ENCODE measurements at regions not wholly inside any gene's neighbourhood (a gene's known extent, or its start where the extent isn't known, plus 50 kb on each side); places are given as distances from the start of the nearest gene placed in this dataset.

- TF ChIP-seq HINFP (CRISPR knock-in tag; IDR thresholded peaks at IDR 0.05; ENCODE audit: low read depth), result no peak
These were observed 217.3 kb downstream of the BCAT1 start (continued) for GRCh38 chr12:24731596-24731995.

GRCh38 chr12:24730489-24730896, 218.4 kb downstream of the BCAT1 start:
- BruUV-seq (replicated peaks), result no TSS peak
- no peaks in the 10 kb centered on the region for H3K4me1 ChIP-seq (ENCODE audit: insufficient read depth, low read length)
- H3K4me3 ChIP-seq (replicated peaks in 1 of 3; ENCODE audit: insufficient read depth in 1 of 3, low read depth in 2 of 3, low read length in 3 of 3), result no peak overlapping the region
- no peak for FAIRE-seq
- TF ChIP-seq MTA3 (CRISPR knock-in tag; IDR thresholded peaks at IDR 0.05) (no peak), FUBP1 (CRISPR knock-in tag; IDR thresholded peaks at IDR 0.05; ENCODE audit: borderline replicate concordance) (no peak), ZNF431 (CRISPR knock-in tag; IDR thresholded peaks at IDR 0.05; ENCODE audit: borderline replicate concordance, low read depth) (no peak), PLSCR1 (CRISPR knock-in tag; IDR thresholded peaks at IDR 0.05; ENCODE audit: borderline replicate concordance) (no peak), RBM22 (optimal IDR thresholded peaks at IDR 0.05; ENCODE audit: low read length) (no peak), ZNF691 (CRISPR knock-in tag; IDR thresholded peaks at IDR 0.05; ENCODE audit: borderline replicate concordance, low read depth) (no peak), RAD21 (CRISPR knock-in tag; IDR thresholded peaks at IDR 0.05) (no peak), FOXO4 (CRISPR knock-in tag; conservative IDR thresholded peaks at IDR 0.05) (no peak), POLR2A (IDR thresholded peaks at IDR 0.05; ENCODE audit: insufficient read depth in 1 of 2, low read depth in 2 of 2, low read length in 2 of 2) (no peak), FOXC1 (CRISPR knock-in tag; IDR thresholded peaks at IDR 0.05; ENCODE audit: borderline replicate concordance) (no peak), MXI1 (IDR thresholded peaks at IDR 0.05; ENCODE audit: borderline replicate concordance, low read depth, low read length) (no peak)
- no peaks in the 10 kb centered on the region for H3K9me3 ChIP-seq (ENCODE audit: low read length)
- no peak overlapping the region for H2AFZ ChIP-seq (ENCODE audit: low read length)
- intact Hi-C loops (cut with micrococcal nuclease; ENCODE audit: unreplicated experiment) (loop anchor here (10.0 kb wide), 1 partner anchor 644 kb away; no protein-coding TSS in a partner anchor), in situ Hi-C loops (cut with HindIII; ENCODE audit: extremely low pct_ligation_motif_present, low pct_unique_long_range_greater_than_20kb) (no loop called here)
- no peaks in the 10 kb centered on the region for H3K79me2 ChIP-seq (ENCODE audit: insufficient read depth, low read length)
- CTCF ChIA-PET (ENCODE audit: low intra/inter-chr PET ratio, low total read pairs), result no interaction called here
- H3K4me2 ChIP-seq (ENCODE audit: low read depth, low read length), result no peak overlapping the region
- WGBS (ENCODE audit: low lambda C conversion rate), result 80% methylated on average over 1 of the region's 1 CpG
- no peak for DNase-seq (ENCODE audit: low spot score)
- ATAC-seq, result no peak
- no peaks in the 10 kb centered on the region for H4K20me1 ChIP-seq (ENCODE audit: insufficient read depth, low read length)
- H3K9ac ChIP-seq (ENCODE audit: insufficient read depth, low read depth, low read length), result no peak overlapping the region
- no peaks in the 10 kb centered on the region for H3K27me3 ChIP-seq (ENCODE audit: control insufficient read depth in 1 of 2, insufficient read depth in 2 of 2, low read length in 2 of 2)
- POLR2A ChIA-PET, result no interaction called here
- no peak overlapping the region for H3K27ac ChIP-seq (ENCODE audit: extremely low read length, insufficient read depth, low read length)
- no peaks in the 10 kb centered on the region for H3K36me3 ChIP-seq (replicated peaks in 1 of 2; ENCODE audit: control insufficient read depth in 1 of 2, insufficient read depth in 2 of 2, low read length in 2 of 2)

Measured in HepG2 (cell line).